ENCODE measurements at regions not wholly inside any gene's neighbourhood (a gene's known extent, or its start where the extent isn't known, plus 50 kb on each side); places are given as distances from the start of the nearest gene placed in this dataset.

- TF ChIP-seq POLR2AphosphoS5 (IDR thresholded peaks at IDR 0.05; ENCODE audit: low read depth), result no peak
- TF ChIP-seq CTCF (IDR thresholded peaks at IDR 0.05; ENCODE audit: insufficient read depth, low read length), result no peak
- TF ChIP-seq, protein P1, sequence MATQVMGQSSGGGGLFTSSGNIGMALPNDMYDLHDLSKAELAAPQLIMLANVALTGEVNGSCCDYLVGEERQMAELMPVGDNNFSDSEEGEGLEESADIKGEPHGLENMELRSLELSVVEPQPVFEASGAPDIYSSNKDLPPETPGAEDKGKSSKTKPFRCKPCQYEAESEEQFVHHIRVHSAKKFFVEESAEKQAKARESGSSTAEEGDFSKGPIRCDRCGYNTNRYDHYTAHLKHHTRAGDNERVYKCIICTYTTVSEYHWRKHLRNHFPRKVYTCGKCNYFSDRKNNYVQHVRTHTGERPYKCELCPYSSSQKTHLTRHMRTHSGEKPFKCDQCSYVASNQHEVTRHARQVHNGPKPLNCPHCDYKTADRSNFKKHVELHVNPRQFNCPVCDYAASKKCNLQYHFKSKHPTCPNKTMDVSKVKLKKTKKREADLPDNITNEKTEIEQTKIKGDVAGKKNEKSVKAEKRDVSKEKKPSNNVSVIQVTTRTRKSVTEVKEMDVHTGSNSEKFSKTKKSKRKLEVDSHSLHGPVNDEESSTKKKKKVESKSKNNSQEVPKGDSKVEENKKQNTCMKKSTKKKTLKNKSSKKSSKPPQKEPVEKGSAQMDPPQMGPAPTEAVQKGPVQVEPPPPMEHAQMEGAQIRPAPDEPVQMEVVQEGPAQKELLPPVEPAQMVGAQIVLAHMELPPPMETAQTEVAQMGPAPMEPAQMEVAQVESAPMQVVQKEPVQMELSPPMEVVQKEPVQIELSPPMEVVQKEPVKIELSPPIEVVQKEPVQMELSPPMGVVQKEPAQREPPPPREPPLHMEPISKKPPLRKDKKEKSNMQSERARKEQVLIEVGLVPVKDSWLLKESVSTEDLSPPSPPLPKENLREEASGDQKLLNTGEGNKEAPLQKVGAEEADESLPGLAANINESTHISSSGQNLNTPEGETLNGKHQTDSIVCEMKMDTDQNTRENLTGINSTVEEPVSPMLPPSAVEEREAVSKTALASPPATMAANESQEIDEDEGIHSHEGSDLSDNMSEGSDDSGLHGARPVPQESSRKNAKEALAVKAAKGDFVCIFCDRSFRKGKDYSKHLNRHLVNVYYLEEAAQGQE (IDR thresholded peaks at IDR 0.05; ENCODE audit: insufficient replicate concordance, low read depth), result no peak
- TF ChIP-seq GABPA (IDR thresholded peaks at IDR 0.05; ENCODE audit: low read depth), result no peak
These were observed 786.1 kb downstream of the KCNJ2 start for GRCh38 chr17:70955441-70955840.

All from HL-60 (cell line).